Lower leg skin (tissue), 3 donors: ENCODE measurements at regions not wholly inside any gene's neighbourhood (a gene's known extent, or its start where the extent isn't known, plus 50 kb on each side); places are given as distances from the start of the nearest gene placed in this dataset.

Experiments
- CTCF ChIP-seq, 3 donors: fragments of 450-650 bp; IDR thresholded peaks; one replicate each; pipeline ENCODE4 v1.5.1; 2016; ENCODE audit warnings: antibody characterized with exemption in 3 of 3, mild to moderate bottlenecking in 3 of 3, moderate library complexity in 2 of 3
- POLR2A ChIP-seq, 2 donors: fragments of 450-650 bp; IDR thresholded peaks; one replicate each; pipeline ENCODE4 v1.6.1; 2016 to 2017; ENCODE audit warnings: antibody characterized with exemption in 2 of 2, mild to moderate bottlenecking in 1 of 2, moderate library complexity in 1 of 2

- TF ChIP-seq POLR2A (IDR thresholded peaks at IDR 0.05) (no peak), CTCF (IDR thresholded peaks at IDR 0.05) (no peak)
These were observed 126.8 kb upstream of the HCRTR2 start for GRCh38 chr6:55047451-55048044.
